AG09319 (cell line): ENCODE measurements at regions not wholly inside any gene's neighbourhood (a gene's known extent, or its start where the extent isn't known, plus 50 kb on each side); places are given as distances from the start of the nearest gene placed in this dataset.

Experiments used
- DNase-seq: peaks from one replicate; pipeline ENCODE4 v3.0.0-alpha.2; 2010; ENCODE audit warnings: low read depth; ENCODE audit errors: extremely low read depth
- CTCF ChIP-seq: IDR thresholded peaks from 2 replicates; pipeline ENCODE4 v1.5.1; 2011; ENCODE audit warnings: low read depth, mild to moderate bottlenecking, inconsistent platforms, low read length, moderate library complexity

GRCh38 chrX:109312757-109313156 is 169.1 kb downstream of the GUCY2F start:
- DNase-seq = no peak
- no peak for TF ChIP-seq CTCF

GRCh38 chrX:109310031-109310430 is 171.9 kb downstream of the GUCY2F start:
- no peak for TF ChIP-seq CTCF

GRCh38 chrX:109301177-109301576 is 180.7 kb downstream of the GUCY2F start:
- TF ChIP-seq CTCF = no peak
- no peak for DNase-seq

More at GRCh38 chrX:109310031-109310430, 171.9 kb downstream of the GUCY2F start:
- no peak for DNase-seq

- no peak for DNase-seq
- no peak for TF ChIP-seq CTCF
Observed at GRCh38 chrX:109300415-109300814, 181.5 kb downstream of the GUCY2F start.

- DNase-seq = no peak
- no peak for TF ChIP-seq CTCF
Observed at GRCh38 chrX:109299091-109299490, 182.8 kb downstream of the GUCY2F start.

GRCh38 chrX:109294097-109294814 is 187.6 kb downstream of the GUCY2F start:
- no peak for DNase-seq
- no peak for TF ChIP-seq CTCF

GRCh38 chrX:109283870-109284269 is 198.0 kb downstream of the GUCY2F start:
- no peak for DNase-seq
- no peak for TF ChIP-seq CTCF
